ENCODE measurements at regions not wholly inside any gene's neighbourhood (a gene's known extent, or its start where the extent isn't known, plus 50 kb on each side); places are given as distances from the start of the nearest gene placed in this dataset.

DNA sequence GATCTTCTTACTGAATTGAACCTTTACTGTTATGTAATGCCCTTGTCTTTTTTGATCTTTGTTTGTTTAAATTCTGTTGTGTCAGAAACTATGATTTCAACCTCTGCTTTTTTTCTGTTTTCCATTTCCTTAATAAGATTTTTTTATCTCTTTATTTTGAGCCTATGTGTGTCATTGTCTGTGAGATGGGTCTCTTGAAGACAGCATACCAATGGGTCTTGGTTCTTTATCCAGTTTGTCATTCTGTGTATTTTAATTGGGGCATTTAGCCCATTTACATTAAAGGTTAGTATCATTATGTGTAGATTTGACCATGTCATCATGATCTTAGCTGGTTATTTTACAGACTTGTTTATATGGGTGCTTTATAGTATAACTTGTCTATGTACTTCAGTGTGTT lies 1803.3 kb downstream of the SLITRK5 start:
- no peak for DNase-seq (ENCODE audit: low spot score)
- TF ChIP-seq, protein P1, sequence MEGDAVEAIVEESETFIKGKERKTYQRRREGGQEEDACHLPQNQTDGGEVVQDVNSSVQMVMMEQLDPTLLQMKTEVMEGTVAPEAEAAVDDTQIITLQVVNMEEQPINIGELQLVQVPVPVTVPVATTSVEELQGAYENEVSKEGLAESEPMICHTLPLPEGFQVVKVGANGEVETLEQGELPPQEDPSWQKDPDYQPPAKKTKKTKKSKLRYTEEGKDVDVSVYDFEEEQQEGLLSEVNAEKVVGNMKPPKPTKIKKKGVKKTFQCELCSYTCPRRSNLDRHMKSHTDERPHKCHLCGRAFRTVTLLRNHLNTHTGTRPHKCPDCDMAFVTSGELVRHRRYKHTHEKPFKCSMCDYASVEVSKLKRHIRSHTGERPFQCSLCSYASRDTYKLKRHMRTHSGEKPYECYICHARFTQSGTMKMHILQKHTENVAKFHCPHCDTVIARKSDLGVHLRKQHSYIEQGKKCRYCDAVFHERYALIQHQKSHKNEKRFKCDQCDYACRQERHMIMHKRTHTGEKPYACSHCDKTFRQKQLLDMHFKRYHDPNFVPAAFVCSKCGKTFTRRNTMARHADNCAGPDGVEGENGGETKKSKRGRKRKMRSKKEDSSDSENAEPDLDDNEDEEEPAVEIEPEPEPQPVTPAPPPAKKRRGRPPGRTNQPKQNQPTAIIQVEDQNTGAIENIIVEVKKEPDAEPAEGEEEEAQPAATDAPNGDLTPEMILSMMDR (IDR thresholded peaks at IDR 0.05; ENCODE audit: unreplicated experiment) = no peak
- Mint-ChIP-seq H3K4me3 (ENCODE audit: unreplicated experiment) (no peak overlapping the region), H3K27me3 (ENCODE audit: unreplicated experiment) (peaks cover 2% of the 10 kb centered on the region), H3K36me3 (ENCODE audit: low read depth, unreplicated experiment) (no peaks in the 10 kb centered on the region), H3K9me3 (ENCODE audit: unreplicated experiment) (no peaks in the 10 kb centered on the region), H3K4me1 (ENCODE audit: unreplicated experiment) (no peaks in the 10 kb centered on the region), H3K27ac (ENCODE audit: unreplicated experiment) (no peak overlapping the region)

DNA sequence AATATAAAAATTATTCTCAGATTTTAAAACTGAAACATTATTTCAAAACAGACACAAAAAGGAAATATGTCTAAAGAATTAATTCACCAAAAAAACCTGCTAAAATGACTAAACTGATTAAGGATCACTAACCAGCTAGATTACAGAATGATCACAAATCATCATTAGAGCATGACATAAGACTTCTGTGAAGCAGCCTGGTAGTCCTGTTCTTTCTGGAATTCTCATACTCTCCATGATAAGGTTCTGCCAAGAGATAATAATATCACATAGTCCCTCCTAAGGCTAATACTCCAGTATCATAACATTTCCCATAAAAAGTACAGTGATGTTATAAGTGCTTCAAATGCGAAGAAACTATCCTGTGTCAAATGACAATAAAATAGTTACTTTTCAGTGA lies 1814.9 kb downstream of the SLITRK5 start:
- Mint-ChIP-seq H3K9me3 (ENCODE audit: unreplicated experiment) (no peaks in the 10 kb centered on the region), H3K36me3 (ENCODE audit: low read depth, unreplicated experiment) (no peaks in the 10 kb centered on the region), H3K4me1 (ENCODE audit: unreplicated experiment) (no peaks in the 10 kb centered on the region), H3K27me3 (ENCODE audit: unreplicated experiment) (no peaks in the 10 kb centered on the region), H3K27ac (ENCODE audit: unreplicated experiment) (no peak overlapping the region), H3K4me3 (ENCODE audit: unreplicated experiment) (no peak overlapping the region)
- TF ChIP-seq, protein P1 (IDR thresholded peaks at IDR 0.05; ENCODE audit: unreplicated experiment) = no peak
- DNase-seq (ENCODE audit: low spot score) = no peak

DNA sequence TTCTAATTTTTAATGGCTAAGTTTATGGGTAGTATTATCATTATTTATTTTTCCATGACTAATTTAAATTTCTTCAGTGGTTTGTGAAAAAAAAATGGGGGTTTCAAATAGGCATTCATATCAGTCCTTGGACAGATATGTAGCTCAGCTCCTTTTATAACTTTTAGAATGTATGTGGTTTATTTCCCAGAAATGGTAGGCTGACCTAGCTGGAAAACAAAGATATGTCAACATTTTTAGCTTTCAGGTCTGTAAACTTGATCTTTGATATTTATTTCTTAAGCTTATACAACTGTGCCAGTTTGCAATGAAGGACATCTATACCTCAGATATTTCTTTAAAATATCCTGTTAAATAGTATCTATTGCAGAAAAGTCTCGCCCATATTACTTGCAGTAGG lies 1815.5 kb downstream of the SLITRK5 start:
- DNase-seq (ENCODE audit: low spot score) = no peak
- H3K27ac Mint-ChIP-seq (ENCODE audit: unreplicated experiment) = no peak overlapping the region
- no peak overlapping the region for H3K4me3 Mint-ChIP-seq (ENCODE audit: unreplicated experiment)
- H3K36me3 Mint-ChIP-seq (ENCODE audit: low read depth, unreplicated experiment) = no peaks in the 10 kb centered on the region
- no peaks in the 10 kb centered on the region for H3K4me1 Mint-ChIP-seq (ENCODE audit: unreplicated experiment)
- H3K9me3 Mint-ChIP-seq (ENCODE audit: unreplicated experiment) = no peaks in the 10 kb centered on the region
- H3K27me3 Mint-ChIP-seq (ENCODE audit: unreplicated experiment) = no peaks in the 10 kb centered on the region
- TF ChIP-seq, protein P1 (IDR thresholded peaks at IDR 0.05; ENCODE audit: unreplicated experiment) = no peak

DNA sequence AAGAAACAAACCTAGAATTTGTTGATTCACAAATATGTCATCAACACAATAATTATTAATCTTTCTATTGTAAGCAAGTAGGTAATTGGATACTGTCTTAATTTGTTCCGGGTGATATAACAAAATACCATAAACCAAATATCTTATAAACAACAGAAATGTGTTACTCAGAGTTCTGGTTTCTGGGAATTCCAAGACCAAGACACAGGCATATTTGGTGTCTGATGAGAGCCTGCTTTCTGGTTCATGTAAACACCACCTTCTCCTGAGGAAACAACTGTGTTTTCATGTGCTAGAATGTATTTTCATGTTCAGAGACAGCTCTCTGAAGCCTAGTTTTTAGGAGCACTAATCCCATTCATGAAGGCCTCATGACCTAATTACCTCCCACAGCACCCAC lies 1819.5 kb downstream of the SLITRK5 start:
- DNase-seq (ENCODE audit: low spot score) = no peak
- no peaks in the 10 kb centered on the region for H3K36me3 Mint-ChIP-seq (ENCODE audit: low read depth, unreplicated experiment)
- no peaks in the 10 kb centered on the region for H3K27me3 Mint-ChIP-seq (ENCODE audit: unreplicated experiment)
- no peak overlapping the region for H3K4me3 Mint-ChIP-seq (ENCODE audit: unreplicated experiment)
- no peak overlapping the region for H3K27ac Mint-ChIP-seq (ENCODE audit: unreplicated experiment)
- TF ChIP-seq, protein P1 (IDR thresholded peaks at IDR 0.05; ENCODE audit: unreplicated experiment) = no peak
- H3K9me3 Mint-ChIP-seq (ENCODE audit: unreplicated experiment) = no peaks in the 10 kb centered on the region
- no peaks in the 10 kb centered on the region for H3K4me1 Mint-ChIP-seq (ENCODE audit: unreplicated experiment)

DNA sequence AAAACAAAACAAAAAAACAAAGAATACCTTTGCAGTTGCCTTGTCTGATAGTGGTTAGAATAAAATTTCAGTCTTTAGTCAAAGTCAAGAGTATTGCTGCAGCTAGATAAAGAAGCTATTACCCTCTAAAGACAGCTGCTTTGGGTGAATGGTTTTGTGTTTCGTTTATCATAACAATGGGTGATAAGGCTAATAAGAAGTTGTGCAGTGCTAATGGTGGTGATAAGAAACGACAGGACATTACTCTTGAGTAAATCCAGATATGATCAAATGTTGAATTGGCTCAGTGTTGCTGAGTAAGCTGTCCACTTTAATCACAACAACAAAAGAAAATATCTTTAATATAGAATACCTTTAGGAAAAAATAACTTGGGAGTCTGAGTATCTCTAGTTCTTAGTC lies 1825.3 kb downstream of the SLITRK5 start:
- no peaks in the 10 kb centered on the region for H3K36me3 Mint-ChIP-seq (ENCODE audit: low read depth, unreplicated experiment)
- no peak overlapping the region for H3K27ac Mint-ChIP-seq (ENCODE audit: unreplicated experiment)
- TF ChIP-seq, protein P1 (IDR thresholded peaks at IDR 0.05; ENCODE audit: unreplicated experiment) = no peak
- no peaks in the 10 kb centered on the region for H3K4me1 Mint-ChIP-seq (ENCODE audit: unreplicated experiment)
- H3K27me3 Mint-ChIP-seq (ENCODE audit: unreplicated experiment) = peaks cover 4% of the 10 kb centered on the region
- no peaks in the 10 kb centered on the region for H3K9me3 Mint-ChIP-seq (ENCODE audit: unreplicated experiment)
- DNase-seq (ENCODE audit: low spot score) = no peak
- H3K4me3 Mint-ChIP-seq (ENCODE audit: unreplicated experiment) = no peak overlapping the region
